PFSK-1 (cell line): ENCODE measurements at regions not wholly inside any gene's neighbourhood (a gene's known extent, or its start where the extent isn't known, plus 50 kb on each side); places are given as distances from the start of the nearest gene placed in this dataset.

Source experiments
- FOXP2 ChIP-seq: optimal IDR thresholded peaks from 2 replicates; pipeline ENCODE3; 2011; ENCODE audit warnings: borderline replicate concordance, control low read depth, inconsistent platforms; ENCODE audit not compliant: insufficient read depth; ENCODE audit errors: extremely low read length, extremely low read depth
- POLR2AphosphoS5 ChIP-seq: IDR thresholded peaks from 2 replicates; pipeline ENCODE4 v1.6.1; 2012; ENCODE audit warnings: low read depth, mild to moderate bottlenecking, control low read depth, low read length, moderate library complexity
- SIN3A ChIP-seq: IDR thresholded peaks from 2 replicates; pipeline ENCODE4 v1.6.1; 2012; ENCODE audit warnings: mild to moderate bottlenecking, low read length, moderate library complexity, borderline replicate concordance; ENCODE audit not compliant: insufficient read depth
- TAF1 ChIP-seq: IDR thresholded peaks from 2 replicates; pipeline ENCODE4 v1.6.1; 2012; ENCODE audit warnings: low read length, control low read depth, borderline replicate concordance; ENCODE audit not compliant: insufficient read depth
- TF ChIP-seq, protein P1 (sequence below), 2 experiments: IDR thresholded peaks; 2 replicates each; pipeline versions ENCODE4 v1.6.1 to v1.8.0; 2011 to 2012; ENCODE audit warnings: low read depth in 2 of 2, low read length in 2 of 2, control low read depth in 1 of 2, inconsistent platforms in 1 of 2, mild to moderate bottlenecking in 1 of 2, moderate library complexity in 1 of 2; ENCODE audit not compliant: insufficient read depth in 1 of 2

DNA sequence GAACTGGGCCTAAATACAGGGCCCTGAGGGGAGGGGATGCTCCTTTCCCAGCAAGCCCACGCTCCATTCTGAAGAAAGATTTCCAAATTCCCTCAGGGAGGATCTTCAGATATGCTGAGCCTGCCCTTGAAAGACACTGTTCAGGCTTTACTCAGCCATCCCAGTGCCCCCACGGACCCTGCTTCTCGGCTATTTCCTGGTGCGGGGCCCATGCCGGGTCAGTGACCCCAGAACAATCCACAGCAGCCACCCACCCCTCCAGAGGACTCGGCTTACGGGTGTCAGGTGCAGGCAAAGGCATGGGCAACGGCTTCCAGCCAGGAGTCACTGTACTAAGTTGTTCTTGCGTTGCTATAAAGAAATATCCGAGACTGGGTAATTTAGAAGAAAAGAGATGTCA is 137.1 kb downstream of the OAT start:
- TF ChIP-seq TAF1 (no peak), POLR2AphosphoS5 (no peak), FOXP2 (no peak), SIN3A (no peak)
- TF ChIP-seq, protein P1, sequence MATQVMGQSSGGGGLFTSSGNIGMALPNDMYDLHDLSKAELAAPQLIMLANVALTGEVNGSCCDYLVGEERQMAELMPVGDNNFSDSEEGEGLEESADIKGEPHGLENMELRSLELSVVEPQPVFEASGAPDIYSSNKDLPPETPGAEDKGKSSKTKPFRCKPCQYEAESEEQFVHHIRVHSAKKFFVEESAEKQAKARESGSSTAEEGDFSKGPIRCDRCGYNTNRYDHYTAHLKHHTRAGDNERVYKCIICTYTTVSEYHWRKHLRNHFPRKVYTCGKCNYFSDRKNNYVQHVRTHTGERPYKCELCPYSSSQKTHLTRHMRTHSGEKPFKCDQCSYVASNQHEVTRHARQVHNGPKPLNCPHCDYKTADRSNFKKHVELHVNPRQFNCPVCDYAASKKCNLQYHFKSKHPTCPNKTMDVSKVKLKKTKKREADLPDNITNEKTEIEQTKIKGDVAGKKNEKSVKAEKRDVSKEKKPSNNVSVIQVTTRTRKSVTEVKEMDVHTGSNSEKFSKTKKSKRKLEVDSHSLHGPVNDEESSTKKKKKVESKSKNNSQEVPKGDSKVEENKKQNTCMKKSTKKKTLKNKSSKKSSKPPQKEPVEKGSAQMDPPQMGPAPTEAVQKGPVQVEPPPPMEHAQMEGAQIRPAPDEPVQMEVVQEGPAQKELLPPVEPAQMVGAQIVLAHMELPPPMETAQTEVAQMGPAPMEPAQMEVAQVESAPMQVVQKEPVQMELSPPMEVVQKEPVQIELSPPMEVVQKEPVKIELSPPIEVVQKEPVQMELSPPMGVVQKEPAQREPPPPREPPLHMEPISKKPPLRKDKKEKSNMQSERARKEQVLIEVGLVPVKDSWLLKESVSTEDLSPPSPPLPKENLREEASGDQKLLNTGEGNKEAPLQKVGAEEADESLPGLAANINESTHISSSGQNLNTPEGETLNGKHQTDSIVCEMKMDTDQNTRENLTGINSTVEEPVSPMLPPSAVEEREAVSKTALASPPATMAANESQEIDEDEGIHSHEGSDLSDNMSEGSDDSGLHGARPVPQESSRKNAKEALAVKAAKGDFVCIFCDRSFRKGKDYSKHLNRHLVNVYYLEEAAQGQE (IDR thresholded peaks at IDR 0.05; ENCODE audit: insufficient read depth in 1 of 2, low read depth in 2 of 2, low read length in 2 of 2) = no peak

DNA sequence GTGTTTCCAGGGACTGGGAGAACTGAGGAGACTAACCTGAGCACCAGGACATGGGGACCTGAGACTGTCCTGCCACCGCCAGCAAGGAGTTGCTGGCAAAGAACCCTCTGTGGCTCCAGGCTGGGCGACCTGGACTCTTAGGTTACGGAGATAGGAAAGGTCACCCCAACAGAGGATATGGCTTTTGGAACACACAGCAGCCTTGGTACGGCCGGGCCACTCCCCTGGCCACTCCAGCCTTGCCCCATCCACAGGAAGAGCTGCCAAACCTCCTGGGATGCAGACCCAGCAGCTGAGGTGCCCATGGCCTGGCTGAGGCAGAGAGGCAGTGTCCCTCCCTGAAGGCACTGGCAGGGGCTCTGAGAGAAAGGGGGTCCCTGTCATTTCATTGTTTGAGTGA is 137.8 kb downstream of the OAT start:
- TF ChIP-seq POLR2AphosphoS5 = no peak

DNA sequence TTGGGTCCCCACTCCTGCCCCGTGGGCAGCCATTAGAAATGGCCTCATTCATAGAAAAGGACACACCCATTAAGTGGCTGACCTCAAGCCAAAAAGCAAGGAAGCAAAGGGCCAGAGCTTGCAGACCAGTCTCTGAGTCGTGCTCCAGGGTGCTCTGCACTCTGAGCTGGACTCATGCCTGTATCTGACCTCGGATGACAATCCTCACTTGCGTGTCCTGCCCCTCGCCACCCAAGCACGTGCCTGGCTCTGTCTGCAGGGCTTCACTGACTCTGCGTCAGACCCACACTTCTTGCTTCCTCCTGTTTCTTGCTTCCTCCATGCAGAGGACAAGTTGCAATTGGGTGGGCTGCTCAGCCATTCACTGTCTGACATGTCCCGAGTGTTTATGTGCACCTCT is 138.8 kb downstream of the OAT start:
- no peak for TF ChIP-seq FOXP2
- no peak for TF ChIP-seq POLR2AphosphoS5
- TF ChIP-seq TAF1 = no peak
- TF ChIP-seq, protein P1 (IDR thresholded peaks at IDR 0.05; ENCODE audit: insufficient read depth in 1 of 2, low read depth in 2 of 2, low read length in 2 of 2) = no peak
- TF ChIP-seq SIN3A = no peak

GRCh38 chr10:124279298-124279697 is 139.4 kb downstream of the OAT start:
- TF ChIP-seq, protein P1 (IDR thresholded peaks at IDR 0.05; ENCODE audit: insufficient read depth in 1 of 2, low read depth in 2 of 2, low read length in 2 of 2) = no peak

DNA sequence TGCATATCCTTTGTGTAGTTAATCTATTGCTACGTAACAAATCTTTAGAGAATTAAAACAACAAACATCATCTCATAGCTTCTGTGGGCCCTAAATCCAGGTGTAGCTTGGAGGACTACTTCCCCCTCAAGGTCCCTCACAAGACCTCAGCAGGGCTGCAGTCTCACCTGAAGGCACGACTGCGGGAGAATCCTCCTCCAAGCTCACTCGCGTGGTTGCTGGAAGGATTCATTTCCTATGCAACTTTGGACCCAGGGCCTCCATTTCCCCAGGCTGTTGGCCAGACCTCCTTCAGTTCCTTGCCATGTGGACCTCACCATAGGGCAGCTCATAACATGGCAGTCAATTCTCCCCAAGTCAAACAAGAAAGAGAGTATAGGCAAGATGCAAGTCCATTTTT is 140.4 kb downstream of the OAT start:
- TF ChIP-seq SIN3A = no peak

GRCh38 chr10:124273141-124273540 is 145.6 kb downstream of the OAT start:
- TF ChIP-seq, protein P1 (IDR thresholded peaks at IDR 0.05; ENCODE audit: insufficient read depth in 1 of 2, low read depth in 2 of 2, low read length in 2 of 2) = no peak
- TF ChIP-seq FOXP2 (no peak), TAF1 (no peak), SIN3A (no peak), POLR2AphosphoS5 (no peak)
